ENCODE measurements at regions not wholly inside any gene's neighbourhood (a gene's known extent, or its start where the extent isn't known, plus 50 kb on each side); places are given as distances from the start of the nearest gene placed in this dataset.
A peak's percentile ranks its signal among the peaks of the same experiment; 100 is the strongest.

GRCh38 chr14:86596024-86596423 lies 1066.1 kb downstream of the FLRT2 start:
- DNase-seq: no peak

GRCh38 chr14:86575141-86575540 lies 1045.2 kb downstream of the FLRT2 start:
- no peak for DNase-seq

GRCh38 chr14:86574778-86575129 lies 1044.8 kb downstream of the FLRT2 start:
- DNase-seq: no peak

- no peak for DNase-seq
Observed at GRCh38 chr14:86574051-86574777, 1044.3 kb downstream of the FLRT2 start.

GRCh38 chr14:86570371-86570770 lies 1040.4 kb downstream of the FLRT2 start:
- DNase-seq: no peak

GRCh38 chr14:86543521-86543920 lies 1013.6 kb downstream of the FLRT2 start:
- DNase-seq: no peak

- no peak for DNase-seq
Observed at GRCh38 chr14:86541972-86542371, 1012.0 kb downstream of the FLRT2 start.

- no peak for DNase-seq
Observed at GRCh38 chr14:86540636-86541247, 1010.8 kb downstream of the FLRT2 start.

GRCh38 chr14:86539361-86540070 lies 1009.6 kb downstream of the FLRT2 start:
- no peak for DNase-seq

GRCh38 chr14:86533834-86534233 lies 1003.9 kb downstream of the FLRT2 start:
- DNase-seq: no peak

- no peak for DNase-seq
Observed at GRCh38 chr14:86532219-86532618, 1002.3 kb downstream of the FLRT2 start.

- no peak for DNase-seq
Observed at GRCh38 chr14:86530457-86530856, 1000.5 kb downstream of the FLRT2 start.

- no peak for DNase-seq
Observed at GRCh38 chr14:86527312-86527711, 997.4 kb downstream of the FLRT2 start.

GRCh38 chr14:86525673-86526072 lies 995.7 kb downstream of the FLRT2 start:
- DNase-seq: no peak

GRCh38 chr14:86521843-86522242 lies 991.9 kb downstream of the FLRT2 start:
- DNase-seq: no peak

GRCh38 chr14:86521031-86521730 lies 991.2 kb downstream of the FLRT2 start:
- DNase-seq: no peak

GRCh38 chr14:86518298-86518697 lies 988.4 kb downstream of the FLRT2 start:
- no peak for DNase-seq

- DNase-seq: no peak
Observed at GRCh38 chr14:86515195-86515594, 985.3 kb downstream of the FLRT2 start.

- no peak for DNase-seq
Observed at GRCh38 chr14:86513564-86513963, 983.6 kb downstream of the FLRT2 start.

GRCh38 chr14:86513056-86513455 lies 983.1 kb downstream of the FLRT2 start:
- DNase-seq: no peak

GRCh38 chr14:86510491-86510890 lies 980.5 kb downstream of the FLRT2 start:
- peak in 4 of 14 donors; percentile 1 to 22 (median 4) for DNase-seq

- DNase-seq: no peak
Observed at GRCh38 chr14:86505808-86506207, 975.9 kb downstream of the FLRT2 start.

- no peak for DNase-seq
Observed at GRCh38 chr14:86501611-86502010, 971.7 kb downstream of the FLRT2 start.

Measured in C1 segment of cervical spinal cord (tissue), 14 donors.